ENCODE measurements at regions not wholly inside any gene's neighbourhood (a gene's known extent, or its start where the extent isn't known, plus 50 kb on each side); places are given as distances from the start of the nearest gene placed in this dataset.

DNA sequence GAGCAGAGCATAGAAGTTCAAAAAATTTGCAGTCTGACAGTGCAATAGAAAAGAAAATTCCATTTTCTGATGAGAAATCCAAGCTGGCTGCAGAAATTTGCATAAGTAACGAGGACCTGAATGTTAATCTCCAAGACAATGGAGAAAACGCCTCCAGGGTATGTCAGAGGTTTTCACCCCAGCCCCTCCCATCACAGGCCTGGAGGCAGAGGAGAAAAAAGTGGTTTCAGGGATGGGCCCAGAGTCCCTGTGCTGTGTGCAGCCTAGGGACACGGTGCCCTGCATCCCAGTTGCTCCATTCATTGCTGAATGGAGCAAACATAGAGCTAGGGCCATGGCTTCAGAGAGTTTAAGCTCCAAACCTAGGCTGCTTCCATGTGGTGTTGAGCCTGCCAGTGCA is 327.9 kb upstream of the KHDRBS2 start:
- no peaks in the 10 kb centered on the region for H3K27me3 ChIP-seq (ENCODE audit: insufficient read depth, low read length)
- H3K4me1 ChIP-seq (ENCODE audit: insufficient read depth, low read length): no peaks in the 10 kb centered on the region
- no peaks in the 10 kb centered on the region for H4K20me1 ChIP-seq (ENCODE audit: insufficient read depth, low read length)

DNA sequence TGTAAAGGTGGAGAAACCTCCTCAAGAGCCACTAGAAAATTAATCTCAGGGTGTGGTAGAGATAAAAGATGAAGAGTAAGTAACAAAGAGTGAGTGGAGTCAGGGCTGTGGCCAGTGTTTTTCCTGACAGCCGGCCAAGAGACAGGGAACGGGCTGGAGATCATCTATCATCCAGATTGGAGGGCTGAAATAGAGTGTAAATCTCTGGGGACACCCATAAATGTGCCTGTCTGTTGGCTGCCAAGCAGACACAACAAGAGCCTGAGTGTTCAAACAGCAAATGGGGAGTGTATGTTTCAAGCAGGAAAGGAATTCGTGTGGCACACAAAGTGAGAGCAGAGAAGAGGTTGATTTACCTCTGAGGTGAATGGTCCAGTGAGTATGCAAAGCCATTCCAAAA is 326.4 kb upstream of the KHDRBS2 start:
- TF ChIP-seq, protein P1, sequence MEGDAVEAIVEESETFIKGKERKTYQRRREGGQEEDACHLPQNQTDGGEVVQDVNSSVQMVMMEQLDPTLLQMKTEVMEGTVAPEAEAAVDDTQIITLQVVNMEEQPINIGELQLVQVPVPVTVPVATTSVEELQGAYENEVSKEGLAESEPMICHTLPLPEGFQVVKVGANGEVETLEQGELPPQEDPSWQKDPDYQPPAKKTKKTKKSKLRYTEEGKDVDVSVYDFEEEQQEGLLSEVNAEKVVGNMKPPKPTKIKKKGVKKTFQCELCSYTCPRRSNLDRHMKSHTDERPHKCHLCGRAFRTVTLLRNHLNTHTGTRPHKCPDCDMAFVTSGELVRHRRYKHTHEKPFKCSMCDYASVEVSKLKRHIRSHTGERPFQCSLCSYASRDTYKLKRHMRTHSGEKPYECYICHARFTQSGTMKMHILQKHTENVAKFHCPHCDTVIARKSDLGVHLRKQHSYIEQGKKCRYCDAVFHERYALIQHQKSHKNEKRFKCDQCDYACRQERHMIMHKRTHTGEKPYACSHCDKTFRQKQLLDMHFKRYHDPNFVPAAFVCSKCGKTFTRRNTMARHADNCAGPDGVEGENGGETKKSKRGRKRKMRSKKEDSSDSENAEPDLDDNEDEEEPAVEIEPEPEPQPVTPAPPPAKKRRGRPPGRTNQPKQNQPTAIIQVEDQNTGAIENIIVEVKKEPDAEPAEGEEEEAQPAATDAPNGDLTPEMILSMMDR (IDR thresholded peaks at IDR 0.05; ENCODE audit: extremely low read depth, low read depth, low read length): no peak
- no peak overlapping the region for H3K27ac ChIP-seq (ENCODE audit: low read depth, low read length)
- no peak overlapping the region for H2AFZ ChIP-seq (ENCODE audit: low read length)
- no peak for DNase-seq (ENCODE audit: insufficient read length, low spot score, missing footprints)
- H3K9me3 ChIP-seq (ENCODE audit: low read depth, low read length): no peaks in the 10 kb centered on the region
- H3K79me2 ChIP-seq (ENCODE audit: insufficient read depth, low read length): no peaks in the 10 kb centered on the region
- no peaks in the 10 kb centered on the region for H3K27me3 ChIP-seq (ENCODE audit: insufficient read depth, low read length)
- H3K4me1 ChIP-seq (ENCODE audit: insufficient read depth, low read length): no peaks in the 10 kb centered on the region
- H4K20me1 ChIP-seq (ENCODE audit: insufficient read depth, low read length): no peaks in the 10 kb centered on the region
- no peak overlapping the region for H3K4me3 ChIP-seq (ENCODE audit: insufficient read depth, low read length)
- no peak overlapping the region for H3K4me2 ChIP-seq (ENCODE audit: insufficient read depth, low read length)
- no peaks in the 10 kb centered on the region for H3K36me3 ChIP-seq (ENCODE audit: insufficient read depth, low read length)

More for the DNA sequence above, 327.9 kb upstream of the KHDRBS2 start:
- no peak overlapping the region for H3K4me3 ChIP-seq (ENCODE audit: insufficient read depth, low read length)
- DNase-seq (ENCODE audit: insufficient read length, low spot score, missing footprints): no peak
- no peaks in the 10 kb centered on the region for H3K36me3 ChIP-seq (ENCODE audit: insufficient read depth, low read length)
- H2AFZ ChIP-seq (ENCODE audit: low read length): no peak overlapping the region
- H3K4me2 ChIP-seq (ENCODE audit: insufficient read depth, low read length): no peak overlapping the region
- TF ChIP-seq, protein P1 (IDR thresholded peaks at IDR 0.05; ENCODE audit: extremely low read depth, low read depth, low read length): no peak
- H3K9me3 ChIP-seq (ENCODE audit: low read depth, low read length): no peaks in the 10 kb centered on the region
- H3K79me2 ChIP-seq (ENCODE audit: insufficient read depth, low read length): no peaks in the 10 kb centered on the region
- no peak overlapping the region for H3K27ac ChIP-seq (ENCODE audit: low read depth, low read length)

DNA sequence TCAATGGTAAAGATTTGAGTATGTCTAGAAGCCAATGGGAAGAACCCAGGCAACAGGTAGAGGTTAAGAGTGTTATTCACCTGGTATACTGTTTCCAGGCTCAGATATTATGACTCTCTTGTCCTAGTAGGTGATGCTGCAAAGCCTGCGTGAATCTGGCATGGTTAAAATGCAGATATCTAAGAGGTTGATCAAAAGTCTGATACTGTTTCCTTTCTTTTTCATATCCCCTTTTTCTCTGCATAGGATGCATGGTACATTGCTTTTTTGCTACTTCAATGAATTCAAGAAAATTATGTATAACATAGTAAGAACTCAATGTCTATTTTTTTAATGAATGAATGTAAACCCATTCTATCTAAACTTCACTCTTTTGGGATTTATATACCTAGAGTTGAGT is 284.3 kb upstream of the KHDRBS2 start:
- no peaks in the 10 kb centered on the region for H3K36me3 ChIP-seq (ENCODE audit: insufficient read depth, low read length)
- DNase-seq (ENCODE audit: insufficient read length, low spot score, missing footprints): no peak
- H3K9me3 ChIP-seq (ENCODE audit: low read depth, low read length): no peaks in the 10 kb centered on the region
- H3K79me2 ChIP-seq (ENCODE audit: insufficient read depth, low read length): no peaks in the 10 kb centered on the region
- H3K4me3 ChIP-seq (ENCODE audit: insufficient read depth, low read length): no peak overlapping the region
- no peak overlapping the region for H2AFZ ChIP-seq (ENCODE audit: low read length)
- no peak overlapping the region for H3K4me2 ChIP-seq (ENCODE audit: insufficient read depth, low read length)
- H3K4me1 ChIP-seq (ENCODE audit: insufficient read depth, low read length): no peaks in the 10 kb centered on the region
- no peaks in the 10 kb centered on the region for H4K20me1 ChIP-seq (ENCODE audit: insufficient read depth, low read length)
- TF ChIP-seq, protein P1 (IDR thresholded peaks at IDR 0.05; ENCODE audit: extremely low read depth, low read depth, low read length): no peak
- no peak overlapping the region for H3K27ac ChIP-seq (ENCODE audit: low read depth, low read length)
- no peaks in the 10 kb centered on the region for H3K27me3 ChIP-seq (ENCODE audit: insufficient read depth, low read length)

DNA sequence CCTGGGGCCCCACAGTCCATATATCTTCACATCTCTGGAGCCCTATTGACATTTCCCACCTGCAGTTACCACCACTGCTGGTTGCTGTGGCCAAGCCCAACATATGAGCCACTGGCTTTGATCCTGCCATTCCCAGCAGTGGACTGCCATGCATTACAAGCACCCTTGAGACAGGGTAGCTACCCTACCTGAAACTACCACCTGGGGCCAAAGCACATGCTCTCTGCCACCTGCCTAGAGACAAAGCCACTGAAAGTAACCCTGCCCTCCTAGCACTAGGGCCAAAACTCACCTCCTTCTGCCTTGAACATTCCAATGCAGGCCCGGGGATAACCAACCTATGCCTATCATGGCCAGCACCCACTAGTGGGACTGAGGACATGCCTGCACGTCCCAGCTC is 255.5 kb upstream of the KHDRBS2 start:
- Histone ChIP-seq H3K4me1 (ENCODE audit: insufficient read depth, low read length) (no peaks in the 10 kb centered on the region), H3K4me3 (ENCODE audit: insufficient read depth, low read length) (no peak overlapping the region), H3K9me3 (ENCODE audit: low read depth, low read length) (peaks cover 3% of the 10 kb centered on the region), H2AFZ (ENCODE audit: low read length) (no peak overlapping the region), H3K27me3 (ENCODE audit: insufficient read depth, low read length) (no peaks in the 10 kb centered on the region), H3K27ac (ENCODE audit: low read depth, low read length) (no peak overlapping the region), H4K20me1 (ENCODE audit: insufficient read depth, low read length) (no peaks in the 10 kb centered on the region), H3K79me2 (ENCODE audit: insufficient read depth, low read length) (no peaks in the 10 kb centered on the region), H3K4me2 (ENCODE audit: insufficient read depth, low read length) (no peak overlapping the region), H3K36me3 (ENCODE audit: insufficient read depth, low read length) (no peaks in the 10 kb centered on the region)
- TF ChIP-seq, protein P1 (IDR thresholded peaks at IDR 0.05; ENCODE audit: extremely low read depth, low read depth, low read length): no peak
- DNase-seq (ENCODE audit: insufficient read length, low spot score, missing footprints): no peak

All from osteoblast (primary cell).